ACHN (cell line): ENCODE measurements at regions not wholly inside any gene's neighbourhood (a gene's known extent, or its start where the extent isn't known, plus 50 kb on each side); places are given as distances from the start of the nearest gene placed in this dataset.
A peak's percentile ranks its signal among the peaks of the same experiment; 100 is the strongest.

ENCODE experiments used
- DNase-seq: peaks from one replicate; pipeline ENCODE4 v3.0.0-alpha.2; 2015
- in situ Hi-C: cut with HindIII; loops from 2 replicates; pipeline ENCODE4 v1.10.0; 2017; ENCODE audit warnings: low sequenced_read_pairs, low pct_ligation_motif_present, low pct_unique_long_range_greater_than_20kb

- in situ Hi-C loops: no loop called here
- DNase-seq: peak; percentile 66
These were observed 1296.1 kb upstream of the PCDH7 start for GRCh38 chr4:29423836-29424721.

- DNase-seq: no peak
- in situ Hi-C loops: no loop called here
These were observed 1266.8 kb upstream of the PCDH7 start for GRCh38 chr4:29453303-29453820.

- in situ Hi-C loops: no loop called here
- DNase-seq: no peak
These were observed 1260.2 kb upstream of the PCDH7 start for GRCh38 chr4:29459926-29460325.

GRCh38 chr4:29467044-29467717 lies 1253.0 kb upstream of the PCDH7 start:
- in situ Hi-C loops: no loop called here
- no peak for DNase-seq
